ENCODE measurements at regions not wholly inside any gene's neighbourhood (a gene's known extent, or its start where the extent isn't known, plus 50 kb on each side); places are given as distances from the start of the nearest gene placed in this dataset.

DNA sequence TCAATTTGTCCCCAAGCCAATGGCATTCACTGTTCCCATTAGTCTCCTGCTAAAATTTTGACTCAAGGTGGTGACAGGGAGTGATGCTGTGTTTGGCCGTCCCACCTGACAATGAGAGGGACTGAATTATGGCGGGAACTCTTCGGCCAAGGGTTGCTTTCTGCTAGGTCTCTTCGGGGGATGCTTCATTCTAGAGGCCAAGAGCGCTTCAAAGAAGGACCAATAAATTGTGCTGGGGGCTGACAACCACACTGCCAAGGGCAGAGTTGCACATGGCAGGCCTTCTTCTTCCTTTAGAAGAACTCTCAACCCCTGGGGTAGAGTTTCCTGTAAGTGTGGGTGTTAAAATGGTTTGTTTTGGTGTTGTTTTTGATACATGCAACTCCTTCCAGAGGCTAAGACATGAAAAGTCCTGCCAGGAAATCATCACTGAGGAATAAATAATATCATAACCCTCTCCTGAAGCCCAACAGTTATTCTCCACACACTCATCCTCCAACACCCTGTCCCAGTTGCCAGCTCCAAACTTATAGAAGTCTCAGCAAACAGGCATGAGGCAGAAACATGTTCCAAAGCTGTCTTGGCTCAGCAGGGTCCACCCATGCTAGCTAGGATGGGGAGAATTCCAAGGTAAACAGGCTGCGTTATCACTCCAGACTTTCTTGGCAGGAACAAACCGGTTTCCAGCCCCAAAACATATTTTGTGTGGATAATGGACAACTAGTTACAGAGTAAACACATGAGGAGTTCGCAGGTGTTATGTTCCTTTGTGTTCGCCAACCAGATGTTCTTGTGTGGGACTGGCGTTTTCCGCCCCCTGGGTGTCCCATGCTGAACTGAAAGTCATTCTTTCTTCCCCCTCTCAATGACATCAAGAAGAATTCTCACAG is 396.7 kb upstream of the RGMA start:
- TF ChIP-seq, protein P1, sequence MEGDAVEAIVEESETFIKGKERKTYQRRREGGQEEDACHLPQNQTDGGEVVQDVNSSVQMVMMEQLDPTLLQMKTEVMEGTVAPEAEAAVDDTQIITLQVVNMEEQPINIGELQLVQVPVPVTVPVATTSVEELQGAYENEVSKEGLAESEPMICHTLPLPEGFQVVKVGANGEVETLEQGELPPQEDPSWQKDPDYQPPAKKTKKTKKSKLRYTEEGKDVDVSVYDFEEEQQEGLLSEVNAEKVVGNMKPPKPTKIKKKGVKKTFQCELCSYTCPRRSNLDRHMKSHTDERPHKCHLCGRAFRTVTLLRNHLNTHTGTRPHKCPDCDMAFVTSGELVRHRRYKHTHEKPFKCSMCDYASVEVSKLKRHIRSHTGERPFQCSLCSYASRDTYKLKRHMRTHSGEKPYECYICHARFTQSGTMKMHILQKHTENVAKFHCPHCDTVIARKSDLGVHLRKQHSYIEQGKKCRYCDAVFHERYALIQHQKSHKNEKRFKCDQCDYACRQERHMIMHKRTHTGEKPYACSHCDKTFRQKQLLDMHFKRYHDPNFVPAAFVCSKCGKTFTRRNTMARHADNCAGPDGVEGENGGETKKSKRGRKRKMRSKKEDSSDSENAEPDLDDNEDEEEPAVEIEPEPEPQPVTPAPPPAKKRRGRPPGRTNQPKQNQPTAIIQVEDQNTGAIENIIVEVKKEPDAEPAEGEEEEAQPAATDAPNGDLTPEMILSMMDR (conservative IDR thresholded peaks at IDR 0.05; ENCODE audit: low read depth, low read length), result no peak
- TF ChIP-seq MXI1 (IDR thresholded peaks at IDR 0.05; ENCODE audit: borderline replicate concordance, low read depth, low read length) (no peak), SMC3 (IDR thresholded peaks at IDR 0.05; ENCODE audit: low read depth, low read length) (no peak), RAD21 (IDR thresholded peaks at IDR 0.05; ENCODE audit: low read length) (no peak), POLR2A (IDR thresholded peaks at IDR 0.05; ENCODE audit: low read depth, low read length) (no peak), RFX5 (IDR thresholded peaks at IDR 0.05; ENCODE audit: low read depth, low read length) (no peak), MAFK (IDR thresholded peaks at IDR 0.05; ENCODE audit: low read depth, low read length) (no peak), NFE2L2 (IDR thresholded peaks at IDR 0.05; ENCODE audit: low read depth, low read length) (no peak), CHD1 (IDR thresholded peaks at IDR 0.05; ENCODE audit: low read depth, low read length) (no peak), MAZ (IDR thresholded peaks at IDR 0.05; ENCODE audit: borderline replicate concordance, low read depth, low read length) (no peak), CEBPB (IDR thresholded peaks at IDR 0.05; ENCODE audit: low read depth, low read length) (no peak), RCOR1 (IDR thresholded peaks at IDR 0.05; ENCODE audit: insufficient replicate concordance, low read length) (no peak), FOS (IDR thresholded peaks at IDR 0.05; ENCODE audit: low read depth, low read length) (no peak)
